ENCODE measurements at regions not wholly inside any gene's neighbourhood (a gene's known extent, or its start where the extent isn't known, plus 50 kb on each side); places are given as distances from the start of the nearest gene placed in this dataset.
A peak's percentile ranks its signal among the peaks of the same experiment; 100 is the strongest.

DNA sequence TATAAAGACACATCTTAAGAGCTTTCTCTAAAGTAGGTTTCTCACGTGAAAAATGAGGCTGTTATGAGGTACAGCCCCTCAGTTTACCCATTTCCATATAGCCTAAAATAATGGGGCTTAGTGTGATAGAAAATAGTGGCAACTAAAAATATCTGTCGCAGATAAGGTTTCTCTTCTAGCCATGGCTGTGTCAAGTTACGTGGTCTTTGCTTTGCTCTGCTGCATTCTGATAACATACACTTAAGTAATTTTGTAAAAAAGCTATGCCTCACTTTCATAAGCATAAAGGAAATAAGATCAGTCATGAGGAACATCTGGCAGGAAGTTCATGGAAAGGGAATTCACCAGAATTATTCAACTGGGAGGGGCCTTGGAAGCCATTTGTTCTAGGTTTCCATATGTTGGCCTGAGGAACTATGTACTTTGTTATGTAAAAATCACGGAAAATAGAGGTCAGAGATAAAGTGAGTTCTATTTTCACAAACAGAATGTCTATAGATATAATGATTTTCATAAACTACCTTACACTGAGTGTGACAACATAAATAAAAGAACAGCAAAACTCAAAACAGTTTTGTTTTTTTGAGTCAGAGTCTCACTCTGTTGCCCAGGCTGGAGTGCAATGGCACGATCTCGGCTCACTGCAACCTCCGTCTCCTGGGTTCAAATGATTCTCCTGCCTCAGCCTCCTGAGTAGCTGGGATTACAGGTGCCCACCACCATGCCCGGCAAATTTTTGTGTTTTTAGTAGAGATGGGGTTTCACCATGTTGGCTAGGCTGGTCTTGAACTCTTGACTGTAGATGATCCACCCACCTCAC is 195.6 kb upstream of the KRR1 start (continued):
- TF ChIP-seq BCL6 (CRISPR knock-in tag; IDR thresholded peaks at IDR 0.05), result no peak
- peak; percentile 87 for TF ChIP-seq DPF2 (IDR thresholded peaks at IDR 0.05)
- peak in 1 of 2 experiments; percentile 84; a peak in 2 of 4 replicates for TF ChIP-seq RCOR1 (IDR thresholded peaks at IDR 0.05; ENCODE audit: borderline replicate concordance in 1 of 2, low read depth in 2 of 2, low read length in 2 of 2)
- TF ChIP-seq ATF7 (IDR thresholded peaks at IDR 0.05), result peak; percentile 43
- no peak for TF ChIP-seq RHOXF2B (CRISPR knock-in tag; conservative IDR thresholded peaks at IDR 0.05)
- TF ChIP-seq GABPB1 (CRISPR knock-in tag; IDR thresholded peaks at IDR 0.05), result no peak
- no peak for TF ChIP-seq TCFL5 (CRISPR knock-in tag; conservative IDR thresholded peaks at IDR 0.05)
- TF ChIP-seq STAG1 (CRISPR knock-in tag; IDR thresholded peaks at IDR 0.05; ENCODE audit: borderline replicate concordance), result no peak
- peak; percentile 30 to 76; a peak in 1 of 4 replicates for TF ChIP-seq ARNT (IDR thresholded peaks at IDR 0.05)
- no peak for TF ChIP-seq MCM7 (IDR thresholded peaks at IDR 0.05)
- TF ChIP-seq FIP1L1 (IDR thresholded peaks at IDR 0.05; ENCODE audit: low read depth, low read length, poor library complexity, severe bottlenecking), result no peak
- no peak; the same call in 1 of the 2 replicates for TF ChIP-seq MTA3 (IDR thresholded peaks at IDR 0.05; ENCODE audit: borderline replicate concordance)
- TF ChIP-seq PRMT5 (CRISPR knock-in tag; IDR thresholded peaks at IDR 0.05), result no peak
- peak; percentile 46; the same call in 1 of the 2 replicates for TF ChIP-seq RNF2 (IDR thresholded peaks at IDR 0.05)
- TF ChIP-seq BACH1 (tag; IDR thresholded peaks at IDR 0.05), result 0 out of 2 replicates have a peak, but pooled peaks have one; percentile 33
- no peak for TF ChIP-seq ZNF277 (CRISPR knock-in tag; IDR thresholded peaks at IDR 0.05; ENCODE audit: borderline replicate concordance)
- TF ChIP-seq RBM34 (IDR thresholded peaks at IDR 0.05; ENCODE audit: borderline replicate concordance, insufficient read depth, low read length), result no peak
- no peak for TF ChIP-seq SP2 (IDR thresholded peaks at IDR 0.05; ENCODE audit: extremely low read depth, low read depth, low read length, poor library complexity, severe bottlenecking)
- TF ChIP-seq ZNF639 (CRISPR knock-in tag; conservative IDR thresholded peaks at IDR 0.05 in 1 of 2, IDR thresholded peaks at IDR 0.05 in 1 of 2), result no peak
- no peak; the same call in 1 of the 2 replicates for TF ChIP-seq ETV5 (CRISPR knock-in tag; IDR thresholded peaks at IDR 0.05; ENCODE audit: low read depth)
- TF ChIP-seq CREM (IDR thresholded peaks at IDR 0.05; ENCODE audit: low read depth), result peak; percentile 58
- no peak for TF ChIP-seq THAP12 (CRISPR knock-in tag; IDR thresholded peaks at IDR 0.05)
- no peak for TF ChIP-seq ELF4 (CRISPR knock-in tag; IDR thresholded peaks at IDR 0.05)
- TF ChIP-seq PTTG1 (tag; IDR thresholded peaks at IDR 0.05; ENCODE audit: low read depth), result no peak
- peak; percentile 91 for TF ChIP-seq PML (IDR thresholded peaks at IDR 0.05; ENCODE audit: low read length)
- TF ChIP-seq TRIM24 (IDR thresholded peaks at IDR 0.05), result peak; percentile 50 to 83; a peak in 3 of 4 replicates
